Prostate gland (tissue), 2 donors: ENCODE measurements at regions not wholly inside any gene's neighbourhood (a gene's known extent, or its start where the extent isn't known, plus 50 kb on each side); places are given as distances from the start of the nearest gene placed in this dataset.

Experiments used
- DNase-seq: peaks from one replicate; pipeline ENCODE4 v3.0.0-alpha.2; 2019; ENCODE audit warnings: low spot score
- H3K27ac ChIP-seq, 2 donors: fragments of 200-600 bp; sonication (generic); 2 replicates each; pipeline ENCODE4 v1.5.1; 2017 to 2019
- H3K27me3 ChIP-seq: fragments of 200-600 bp; sonication (generic); replicated peaks from 2 replicates; pipeline ENCODE4 v1.5.1; 2019; ENCODE audit not compliant: insufficient read depth
- H3K36me3 ChIP-seq, 2 donors: fragments of 200-600 bp; sonication (generic); 1 replicate in 1 of 2; 2 replicates in 1 of 2; pipeline versions ENCODE4 v1.5.1 to v1.8.1; 2017 to 2019
- H3K4me1 ChIP-seq: fragments of 200-600 bp; sonication (generic); replicated peaks from 2 replicates; pipeline ENCODE4 v1.5.1; 2019
- H3K4me3 ChIP-seq, 2 donors: fragments of 200-600 bp; sonication (generic); 2 replicates each; pipeline ENCODE4 v1.5.1; 2017 to 2019
- H3K9me3 ChIP-seq: fragments of 200-600 bp; sonication (generic); 2 replicates; pipeline ENCODE4 v1.5.1; 2017
- CTCF ChIP-seq, 4 experiments: fragments of 200-600 bp in 2 of 4; fragments of 450-650 bp in 2 of 4; sonication (generic) in 2 of 4; IDR thresholded peaks; 1 replicate in 3 of 4; 2 replicates in 1 of 4; pipeline ENCODE4 v1.5.1; 2016 to 2019; ENCODE audit warnings: antibody characterized with exemption in 4 of 4, mild to moderate bottlenecking in 2 of 4, moderate library complexity in 2 of 4
- POLR2A ChIP-seq: fragments of 450-650 bp; IDR thresholded peaks from one replicate; pipeline ENCODE4 v1.6.1; 2016; ENCODE audit warnings: antibody characterized with exemption, mild to moderate bottlenecking
- POLR2AphosphoS5 ChIP-seq: sonication (generic); formaldehyde crosslinking; IDR thresholded peaks from one replicate; pipeline ENCODE4 v1.6.1; 2017; ENCODE audit warnings: antibody characterized with exemption
- WGBS: methylation state at CpG from one replicate; pipeline ENCODE4 v1.1.5; 2018; 5-methylcytosine and 5-hydroxymethylcytosine counted together
- intact Hi-C: fragments of 100-400 bp; cut with DNase I; formaldehyde crosslinking; loops from one replicate; pipeline ENCODE4 v1.14.2; 2022

DNA sequence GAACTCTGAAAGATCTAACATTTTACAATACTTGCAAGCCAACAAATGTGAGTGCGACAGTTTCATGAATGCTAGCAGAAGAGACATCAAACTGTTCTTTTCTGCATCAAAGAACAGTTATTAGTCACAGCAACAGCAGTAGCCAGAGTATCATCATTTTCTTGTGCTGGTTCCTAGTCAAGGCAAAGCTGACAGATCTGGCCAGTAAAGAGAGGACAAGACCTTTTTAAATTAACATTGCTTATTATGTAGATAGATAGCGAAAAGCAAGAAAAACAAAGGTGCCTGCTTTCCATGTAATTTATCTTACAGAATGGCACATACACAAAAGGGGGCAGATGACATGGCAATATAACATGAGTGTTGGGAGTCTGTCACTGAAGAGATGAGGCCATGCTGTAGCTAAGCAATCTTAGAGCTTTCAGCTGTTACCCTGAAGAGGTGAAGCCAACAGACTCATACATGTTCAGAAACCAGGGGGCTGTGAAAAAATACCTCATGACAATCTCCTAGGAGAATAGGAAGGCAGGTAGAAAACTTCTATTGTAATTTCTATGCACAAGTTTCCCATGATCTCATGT is 626.6 kb upstream of the TYRP1 start:
- Histone ChIP-seq H3K27me3 (no peaks in the 10 kb centered on the region), H3K9me3 (no peaks in the 10 kb centered on the region), H3K4me1 (no peaks in the 10 kb centered on the region), H3K36me3 (no peaks in the 10 kb centered on the region), H3K27ac (no peak overlapping the region), H3K4me3 (no peak overlapping the region)
- TF ChIP-seq CTCF (IDR thresholded peaks at IDR 0.05) (no peak), POLR2A (no peak), POLR2AphosphoS5 (no peak)
- WGBS: 90% methylated on average over 2 of the region's 2 CpGs
- intact Hi-C loops: no loop called here
- DNase-seq: no peak

DNA sequence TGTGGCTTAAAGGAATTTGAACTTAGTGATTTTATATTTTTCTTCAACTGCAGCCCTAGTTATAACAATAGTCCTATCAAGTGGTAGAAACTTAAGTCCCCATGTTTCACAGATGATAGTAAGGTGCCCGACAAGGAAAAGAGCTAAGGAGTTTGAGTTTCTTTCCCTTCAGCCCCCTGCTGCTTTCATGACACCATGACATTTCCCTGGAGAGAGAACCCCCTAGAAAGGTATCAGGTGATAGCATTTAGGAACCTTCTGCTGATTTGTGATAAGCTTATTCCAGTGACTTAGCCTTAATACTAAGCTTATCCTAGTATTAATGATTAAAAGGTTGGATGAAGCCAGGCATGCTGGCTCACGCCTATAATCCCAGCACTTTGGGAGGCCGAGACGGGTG is 623.8 kb upstream of the TYRP1 start:
- DNase-seq: no peak
- Histone ChIP-seq H3K4me1 (no peaks in the 10 kb centered on the region), H3K36me3 (no peaks in the 10 kb centered on the region), H3K27me3 (no peaks in the 10 kb centered on the region), H3K9me3 (no peaks in the 10 kb centered on the region), H3K27ac (no peak overlapping the region), H3K4me3 (no peak overlapping the region)
- intact Hi-C loops: no loop called here
- WGBS: 95% methylated on average over 4 of the region's 4 CpGs
- TF ChIP-seq CTCF (IDR thresholded peaks at IDR 0.05) (no peak), POLR2A (no peak), POLR2AphosphoS5 (no peak)

- intact Hi-C loops: no loop called here
- Histone ChIP-seq H3K4me3 (no peak overlapping the region), H3K36me3 (no peaks in the 10 kb centered on the region), H3K27ac (no peak overlapping the region), H3K4me1 (no peaks in the 10 kb centered on the region), H3K9me3 (no peaks in the 10 kb centered on the region), H3K27me3 (no peaks in the 10 kb centered on the region)
- no peak for TF ChIP-seq POLR2A
- TF ChIP-seq POLR2AphosphoS5: no peak
- TF ChIP-seq CTCF (IDR thresholded peaks at IDR 0.05): no peak
- no peak for DNase-seq
Observed at GRCh38 chr9:12085399-12085798, 607.8 kb upstream of the TYRP1 start.

- no peak for DNase-seq
- no peaks in the 10 kb centered on the region for H3K27me3 ChIP-seq
- no peaks in the 10 kb centered on the region for H3K9me3 ChIP-seq
- no peak overlapping the region for H3K4me3 ChIP-seq
- no peak overlapping the region for H3K27ac ChIP-seq
- no peak for TF ChIP-seq CTCF (IDR thresholded peaks at IDR 0.05)
- TF ChIP-seq POLR2A: no peak
- no peak for TF ChIP-seq POLR2AphosphoS5
- intact Hi-C loops: no loop called here
- 73% methylated on average over 6 of the region's 6 CpGs for WGBS
- no peaks in the 10 kb centered on the region for H3K4me1 ChIP-seq
- H3K36me3 ChIP-seq: no peaks in the 10 kb centered on the region
Observed at GRCh38 chr9:12091865-12092527, 601.2 kb upstream of the TYRP1 start.

DNA sequence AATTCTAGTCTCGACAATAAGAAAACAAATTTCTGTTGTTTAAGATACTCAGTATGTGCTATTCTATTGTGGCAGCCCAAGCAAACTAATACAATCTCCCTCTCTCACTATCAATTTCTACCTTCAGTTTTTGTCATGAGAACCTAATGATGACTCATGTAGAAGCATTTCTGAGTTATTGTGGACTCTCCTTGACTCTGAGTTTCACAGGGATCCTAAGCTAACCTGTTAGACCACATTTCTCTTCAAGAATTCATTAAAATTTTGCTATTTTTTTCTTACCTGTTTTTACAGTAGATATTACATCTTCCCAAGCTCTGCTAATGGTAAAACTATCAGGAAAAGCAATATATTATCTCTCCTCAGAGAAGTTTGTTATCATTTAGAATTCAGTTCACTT is 599.1 kb upstream of the TYRP1 start:
- no peaks in the 10 kb centered on the region for H3K36me3 ChIP-seq
- no peak for DNase-seq
- H3K4me1 ChIP-seq: no peaks in the 10 kb centered on the region
- 95% methylated on average over 1 of the region's 1 CpG for WGBS
- H3K27me3 ChIP-seq: no peaks in the 10 kb centered on the region
- no peaks in the 10 kb centered on the region for H3K9me3 ChIP-seq
- no peak overlapping the region for H3K4me3 ChIP-seq
- no peak overlapping the region for H3K27ac ChIP-seq
- TF ChIP-seq POLR2AphosphoS5 (no peak), POLR2A (no peak), CTCF (IDR thresholded peaks at IDR 0.05) (no peak)
- intact Hi-C loops: no loop called here
